Esophagus squamous epithelium (tissue), 4 donors: ENCODE measurements at regions not wholly inside any gene's neighbourhood (a gene's known extent, or its start where the extent isn't known, plus 50 kb on each side); places are given as distances from the start of the nearest gene placed in this dataset.

Experiments used
- CTCF ChIP-seq, 6 experiments: fragments of 450-650 bp in 4 of 6; fragments of 200-600 bp in 2 of 6; sonication (generic) in 2 of 6; IDR thresholded peaks; one replicate each; pipeline ENCODE4 v1.5.1; 2016 to 2019; ENCODE audit warnings: antibody characterized with exemption in 6 of 6, mild to moderate bottlenecking in 4 of 6, moderate library complexity in 4 of 6
- POLR2A ChIP-seq, 4 donors: fragments of 450-650 bp; IDR thresholded peaks; one replicate each; pipeline ENCODE4 v1.6.1; 2017; ENCODE audit warnings: antibody characterized with exemption in 4 of 4, mild to moderate bottlenecking in 4 of 4, moderate library complexity in 3 of 4

GRCh38 chr17:71142333-71142732, 973.0 kb downstream of the KCNJ2 start:
- TF ChIP-seq CTCF (IDR thresholded peaks at IDR 0.05) (no peak), POLR2A (IDR thresholded peaks at IDR 0.05) (no peak)
